Activated CD8-positive, alpha-beta memory T cell treated with anti-CD3 and anti-CD28 coated beads, Interleukin-2, amount 50 U/mL, for 48 hours (primary cell): ENCODE measurements at regions not wholly inside any gene's neighbourhood (a gene's known extent, or its start where the extent isn't known, plus 50 kb on each side); places are given as distances from the start of the nearest gene placed in this dataset.

Experiments used
- DNase-seq: peaks from one replicate; pipeline ENCODE4 v3.0.0-alpha.2; 2020

GRCh38 chr2:226652369-226652768 lies 147.3 kb downstream of the IRS1 start:
- DNase-seq: no peak

GRCh38 chr2:226649871-226650660 lies 149.6 kb downstream of the IRS1 start:
- DNase-seq: peak; percentile 56

- no peak for DNase-seq
These were observed 150.4 kb downstream of the IRS1 start for GRCh38 chr2:226649201-226649600.

- DNase-seq: no peak
These were observed 151.8 kb downstream of the IRS1 start for GRCh38 chr2:226647621-226648518.

GRCh38 chr2:226644399-226644865 lies 155.2 kb downstream of the IRS1 start:
- DNase-seq: no peak

- no peak for DNase-seq
These were observed 155.7 kb downstream of the IRS1 start for GRCh38 chr2:226643946-226644282.

- DNase-seq: no peak
These were observed 156.3 kb downstream of the IRS1 start for GRCh38 chr2:226643030-226643945.

GRCh38 chr2:226641008-226641407 lies 158.6 kb downstream of the IRS1 start:
- no peak for DNase-seq

- no peak for DNase-seq
These were observed 159.1 kb downstream of the IRS1 start for GRCh38 chr2:226640501-226640900.

- DNase-seq: no peak
These were observed 160.1 kb downstream of the IRS1 start for GRCh38 chr2:226639550-226639949.

GRCh38 chr2:226638576-226638975 lies 161.0 kb downstream of the IRS1 start:
- DNase-seq: no peak

- DNase-seq: no peak
These were observed 162.2 kb downstream of the IRS1 start for GRCh38 chr2:226637383-226637782.

- DNase-seq: no peak
These were observed 163.0 kb downstream of the IRS1 start for GRCh38 chr2:226636586-226636985.

- DNase-seq: no peak
These were observed 164.5 kb downstream of the IRS1 start for GRCh38 chr2:226634943-226635604.

- no peak for DNase-seq
These were observed 167.9 kb downstream of the IRS1 start for GRCh38 chr2:226631671-226632070.

- DNase-seq: no peak
These were observed 168.4 kb downstream of the IRS1 start for GRCh38 chr2:226631187-226631586.

GRCh38 chr2:226625946-226626345 lies 173.7 kb downstream of the IRS1 start:
- no peak for DNase-seq

- no peak for DNase-seq
These were observed 175.8 kb downstream of the IRS1 start for GRCh38 chr2:226623587-226624368.

GRCh38 chr2:226622484-226622883 lies 177.1 kb downstream of the IRS1 start:
- no peak for DNase-seq

- no peak for DNase-seq
These were observed 179.4 kb downstream of the IRS1 start for GRCh38 chr2:226620176-226620575.

GRCh38 chr2:226619707-226620106 lies 179.9 kb downstream of the IRS1 start:
- DNase-seq: no peak
